ENCODE measurements at regions not wholly inside any gene's neighbourhood (a gene's known extent, or its start where the extent isn't known, plus 50 kb on each side); places are given as distances from the start of the nearest gene placed in this dataset.

- H3K36me3 Mint-ChIP-seq (ENCODE audit: low read depth): no peaks in the 10 kb centered on the region
- peaks cover 58% of the 10 kb centered on the region for H3K27me3 Mint-ChIP-seq (ENCODE audit: low read depth)
- no peaks in the 10 kb centered on the region for H3K9me3 Mint-ChIP-seq (ENCODE audit: low read depth)
- DNase-seq (ENCODE audit: low spot score): no peak
- no peak for TF ChIP-seq CTCF (IDR thresholded peaks at IDR 0.05)
- no peaks in the 10 kb centered on the region for H3K4me1 Mint-ChIP-seq (ENCODE audit: low read depth)
- H3K4me3 Mint-ChIP-seq (ENCODE audit: unreplicated experiment): no peak overlapping the region
- H3K27ac Mint-ChIP-seq (ENCODE audit: unreplicated experiment): no peak overlapping the region
These were observed 117.0 kb upstream of the CXCL14 start for GRCh38 chr5:135695656-135696313.

- Mint-ChIP-seq H3K36me3 (ENCODE audit: low read depth) (no peaks in the 10 kb centered on the region), H3K9me3 (ENCODE audit: low read depth) (no peaks in the 10 kb centered on the region), H3K4me1 (ENCODE audit: low read depth) (no peaks in the 10 kb centered on the region), H3K27ac (ENCODE audit: unreplicated experiment) (no peak overlapping the region), H3K4me3 (ENCODE audit: unreplicated experiment) (no peak overlapping the region), H3K27me3 (ENCODE audit: low read depth) (peaks cover 65% of the 10 kb centered on the region)
- no peak for DNase-seq (ENCODE audit: low spot score)
- TF ChIP-seq CTCF (IDR thresholded peaks at IDR 0.05): no peak
These were observed 116.1 kb upstream of the CXCL14 start for GRCh38 chr5:135694906-135695305.

GRCh38 chr5:135694012-135694411 lies 115.2 kb upstream of the CXCL14 start:
- no peak overlapping the region for H3K4me3 Mint-ChIP-seq (ENCODE audit: unreplicated experiment)
- no peak for TF ChIP-seq CTCF (IDR thresholded peaks at IDR 0.05)
- H3K4me1 Mint-ChIP-seq (ENCODE audit: low read depth): no peaks in the 10 kb centered on the region
- no peak for DNase-seq (ENCODE audit: low spot score)
- no peak overlapping the region for H3K27ac Mint-ChIP-seq (ENCODE audit: unreplicated experiment)
- no peaks in the 10 kb centered on the region for H3K9me3 Mint-ChIP-seq (ENCODE audit: low read depth)
- peaks cover 69% of the 10 kb centered on the region for H3K27me3 Mint-ChIP-seq (ENCODE audit: low read depth)
- H3K36me3 Mint-ChIP-seq (ENCODE audit: low read depth): no peaks in the 10 kb centered on the region

GRCh38 chr5:135693371-135693955 lies 114.7 kb upstream of the CXCL14 start:
- Mint-ChIP-seq H3K9me3 (ENCODE audit: low read depth) (no peaks in the 10 kb centered on the region), H3K36me3 (ENCODE audit: low read depth) (no peaks in the 10 kb centered on the region), H3K4me3 (ENCODE audit: unreplicated experiment) (no peak overlapping the region), H3K27ac (ENCODE audit: unreplicated experiment) (no peak overlapping the region), H3K4me1 (ENCODE audit: low read depth) (no peaks in the 10 kb centered on the region), H3K27me3 (ENCODE audit: low read depth) (peaks cover 68% of the 10 kb centered on the region)
- no peak for DNase-seq (ENCODE audit: low spot score)
- no peak for TF ChIP-seq CTCF (IDR thresholded peaks at IDR 0.05)

- Mint-ChIP-seq H3K36me3 (ENCODE audit: low read depth) (no peaks in the 10 kb centered on the region), H3K9me3 (ENCODE audit: low read depth) (no peaks in the 10 kb centered on the region), H3K4me3 (ENCODE audit: unreplicated experiment) (no peak overlapping the region), H3K27ac (ENCODE audit: unreplicated experiment) (no peak overlapping the region), H3K27me3 (ENCODE audit: low read depth) (peaks cover 63% of the 10 kb centered on the region), H3K4me1 (ENCODE audit: low read depth) (no peaks in the 10 kb centered on the region)
- no peak for DNase-seq (ENCODE audit: low spot score)
- no peak for TF ChIP-seq CTCF (IDR thresholded peaks at IDR 0.05)
These were observed 112.3 kb upstream of the CXCL14 start for GRCh38 chr5:135691044-135691443.

Data from chondrocyte (in vitro differentiated cells).